GM11168 (cell line): ENCODE measurements at regions not wholly inside any gene's neighbourhood (a gene's known extent, or its start where the extent isn't known, plus 50 kb on each side); places are given as distances from the start of the nearest gene placed in this dataset.

ENCODE experiments used
- in situ Hi-C: fragments of 300-500 bp; cut with MboI; formaldehyde crosslinking; loops from one replicate; pipeline ENCODE4 v1.12.0; 2022; ENCODE audit warnings: low sequenced_read_pairs; ENCODE audit not compliant: unreplicated experiment

DNA sequence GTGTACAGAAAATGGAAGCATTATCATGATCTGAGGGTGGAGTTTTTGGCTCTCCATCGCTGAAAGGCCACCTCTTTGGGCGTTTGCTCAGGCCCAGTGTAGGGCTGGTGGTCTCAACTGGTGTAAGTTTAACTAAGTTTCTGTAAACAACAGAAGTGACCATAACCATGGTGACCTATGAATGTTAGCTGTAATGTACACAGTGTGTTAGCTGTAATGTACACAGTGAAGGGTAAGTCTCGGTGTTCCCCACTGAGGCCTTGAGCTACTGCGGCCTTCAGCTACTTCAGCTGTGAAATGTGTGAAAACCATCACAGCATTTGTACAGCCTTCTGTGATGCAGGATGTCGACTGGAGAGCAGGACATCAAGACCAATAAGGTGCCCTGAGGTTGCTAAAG, 185.2 kb downstream of the MYLK4 start:
- in situ Hi-C loops, result no loop called here

DNA sequence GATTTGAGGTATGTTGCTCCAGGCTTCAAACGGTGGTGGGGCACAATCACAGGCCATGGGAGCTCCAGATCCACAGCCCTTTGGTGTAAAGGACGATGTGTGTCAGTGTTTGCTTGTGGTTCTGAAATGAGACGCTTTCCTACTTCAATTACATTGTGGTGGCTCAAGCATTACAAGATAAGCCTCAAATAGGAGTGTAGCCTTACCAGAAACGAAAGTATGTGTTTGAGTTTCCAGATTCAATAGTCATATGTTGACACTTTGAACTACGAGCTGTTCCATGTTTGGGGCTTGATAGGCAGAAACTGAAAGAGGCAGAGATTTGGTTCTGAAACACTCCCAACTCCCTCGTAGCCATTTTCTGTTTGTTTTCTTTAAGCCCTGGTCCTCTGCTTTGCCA, 187.1 kb downstream of the MYLK4 start:
- in situ Hi-C loops, result no loop called here

DNA sequence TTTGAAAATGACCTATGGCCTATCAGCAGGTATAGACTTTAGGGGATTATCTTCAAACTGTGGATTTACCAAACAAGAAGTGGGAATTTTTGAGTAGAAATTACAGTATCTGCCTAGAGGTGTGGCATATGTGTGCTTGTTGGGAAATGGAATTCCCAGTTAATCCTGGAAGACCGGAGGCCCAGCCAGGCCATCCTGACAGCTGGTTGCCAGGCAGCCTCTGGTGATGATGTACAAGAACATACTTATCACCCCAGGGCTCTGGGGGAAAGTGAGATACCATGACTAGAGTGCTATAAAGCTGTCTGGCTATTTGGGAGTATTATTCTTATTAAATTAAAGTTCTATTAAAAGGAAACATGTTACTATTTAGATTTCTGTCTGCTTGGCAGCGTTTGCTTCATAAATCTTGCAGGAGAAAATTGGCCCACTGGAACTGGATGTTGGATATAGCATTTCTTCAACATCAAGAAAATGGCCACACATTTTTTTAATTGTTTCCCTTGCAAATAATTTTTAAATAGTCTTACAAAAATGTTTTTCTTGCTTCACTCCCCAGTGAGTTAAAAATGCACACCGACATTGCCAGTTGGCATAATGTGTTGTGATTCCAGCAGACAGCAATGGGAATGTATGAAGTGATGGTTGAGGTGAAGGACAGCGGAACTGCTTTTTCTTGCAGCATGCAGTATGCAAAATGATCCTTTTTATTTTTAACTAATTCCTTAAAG, 187.8 kb downstream of the MYLK4 start:
- in situ Hi-C loops, result no loop called here

DNA sequence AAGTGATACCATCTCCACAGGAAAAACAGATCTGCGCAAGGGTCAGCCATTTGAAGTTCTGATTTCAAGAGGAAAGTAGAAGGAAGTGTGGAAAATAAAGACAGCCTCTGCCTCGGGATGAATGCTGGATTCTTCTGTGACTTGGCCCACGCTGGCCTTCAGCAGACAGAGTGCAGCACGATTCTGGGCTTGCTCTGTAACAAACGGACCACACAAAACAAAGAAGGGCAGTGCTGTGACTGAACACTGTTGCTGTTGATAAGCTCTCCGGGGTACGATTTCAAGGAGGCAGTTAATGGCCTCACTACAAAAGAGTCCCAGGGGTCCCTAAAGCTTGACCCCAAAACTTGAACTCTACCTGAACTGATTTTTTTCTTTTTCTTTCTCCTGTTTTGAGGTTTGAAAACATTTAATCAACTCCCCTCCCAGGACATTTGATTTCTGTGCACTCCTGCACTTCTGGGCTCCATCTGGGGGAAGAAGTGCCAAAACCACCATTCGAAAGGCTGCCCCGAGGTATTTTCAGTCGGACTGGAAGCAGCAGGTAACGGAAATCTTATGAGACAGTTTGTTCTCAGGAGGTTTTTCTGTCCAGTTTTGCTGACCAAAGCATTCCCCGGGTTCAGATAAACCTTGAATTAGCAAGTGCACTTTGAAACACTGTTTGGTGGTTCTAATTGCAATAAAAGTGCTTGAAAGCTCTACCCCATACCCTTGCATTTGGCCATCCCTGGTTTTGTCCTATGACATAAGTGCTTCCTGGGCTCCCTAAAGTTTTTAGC, 189.6 kb downstream of the MYLK4 start:
- in situ Hi-C loops, result no loop called here

DNA sequence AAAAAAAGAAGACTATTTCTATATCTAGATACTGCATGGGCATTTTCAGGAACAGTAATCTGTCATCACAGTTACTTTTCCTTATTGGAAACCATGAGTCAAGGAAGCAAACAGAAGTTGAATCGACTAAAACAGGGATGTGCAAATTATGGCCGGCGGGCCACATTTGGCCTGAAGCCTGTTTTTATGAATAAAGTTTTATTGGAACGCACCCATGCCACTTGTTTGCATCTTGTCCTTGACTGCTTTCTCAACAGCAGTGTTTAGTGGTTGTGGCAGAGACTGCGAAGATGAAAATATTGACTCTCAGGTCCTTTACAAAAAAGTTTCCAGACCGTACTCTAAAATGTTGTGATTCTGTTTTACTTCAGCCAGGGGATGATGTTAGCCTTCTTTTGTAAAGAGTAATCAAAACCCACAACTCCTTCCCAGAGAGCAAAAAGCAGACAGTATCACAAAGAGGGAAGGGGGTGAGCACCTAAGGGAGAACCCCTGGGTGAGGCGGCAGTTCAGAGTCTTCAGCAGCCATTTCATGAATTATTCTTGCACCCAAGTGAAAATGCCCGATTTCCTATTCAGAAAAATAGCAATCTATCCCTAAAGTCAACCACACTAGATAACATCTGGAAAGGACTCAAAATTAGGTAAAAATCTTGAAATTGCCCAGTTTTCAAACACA, 190.4 kb downstream of the MYLK4 start:
- in situ Hi-C loops, result no loop called here

DNA sequence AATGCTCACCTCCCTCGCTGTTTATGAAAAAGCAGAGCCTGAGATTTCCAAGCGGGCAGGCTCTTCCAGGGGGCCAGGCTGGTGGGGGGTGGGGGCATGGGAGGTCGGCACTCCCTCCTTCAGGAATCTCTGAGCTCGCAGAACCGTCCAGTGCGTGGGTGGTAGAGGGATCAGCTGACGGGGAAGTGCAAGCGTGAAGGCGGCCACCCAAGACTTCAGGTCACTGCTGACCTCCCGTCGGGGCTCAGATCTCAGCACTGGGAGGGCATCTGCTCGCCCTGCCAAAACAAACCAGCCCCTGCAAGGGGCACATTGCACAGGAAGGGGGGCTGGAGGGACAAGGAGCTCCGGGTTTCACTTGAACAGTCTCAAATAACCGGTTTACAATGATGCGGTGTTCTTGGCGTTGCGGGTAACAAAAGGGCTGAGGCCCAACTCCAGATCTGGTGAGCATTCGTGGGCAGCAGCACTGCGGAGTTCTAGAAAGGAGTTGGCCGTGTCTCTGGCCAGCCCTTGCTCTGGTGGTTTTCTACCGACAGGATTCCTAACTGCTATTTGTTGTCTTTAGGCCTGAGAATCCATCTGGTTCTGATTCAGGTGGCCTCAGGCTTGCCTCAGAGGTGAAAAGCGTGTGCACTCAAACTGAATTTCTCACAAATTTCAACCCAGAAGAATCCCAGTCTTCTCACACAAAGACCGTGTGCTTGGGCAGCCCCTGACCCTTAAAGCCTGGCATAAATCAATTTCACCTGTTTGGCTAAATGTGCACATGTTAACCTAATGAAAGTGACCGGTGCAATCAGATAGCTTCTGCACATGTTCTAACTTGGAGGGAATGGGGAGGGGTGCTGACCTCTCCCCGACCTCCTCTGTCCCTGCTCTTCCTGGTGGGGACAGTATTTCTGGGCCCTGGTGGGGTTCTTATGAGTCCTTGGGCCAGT, 191.6 kb downstream of the MYLK4 start:
- in situ Hi-C loops, result no loop called here

DNA sequence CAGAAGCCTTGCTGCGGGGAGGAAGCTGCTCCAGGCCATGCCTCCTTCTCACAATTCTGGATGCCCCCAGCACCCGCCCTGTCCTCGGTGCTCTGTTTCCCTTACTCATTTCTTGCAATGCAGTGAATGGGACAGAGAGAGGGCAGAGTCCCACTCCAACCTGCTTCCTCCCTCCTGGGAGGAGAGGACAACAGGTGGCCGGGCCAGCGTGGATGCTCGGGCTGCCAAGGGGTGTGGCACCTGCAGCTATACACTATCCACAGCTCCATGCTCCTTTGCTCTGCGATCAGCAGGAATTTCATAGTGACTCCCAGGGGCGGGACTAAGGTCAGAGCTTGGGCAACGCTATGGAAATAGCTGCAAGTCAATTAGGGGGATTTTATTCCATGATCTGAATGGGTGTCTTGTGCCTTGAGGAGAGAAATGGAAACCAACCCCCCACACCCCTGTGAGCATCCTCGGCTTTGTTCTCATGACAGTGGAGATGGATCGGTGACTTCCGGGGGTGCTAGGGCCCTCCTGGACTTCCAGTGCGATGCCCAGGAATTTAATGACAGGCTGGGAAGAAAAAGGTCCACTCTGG, 192.5 kb downstream of the MYLK4 start:
- in situ Hi-C loops, result no loop called here

DNA sequence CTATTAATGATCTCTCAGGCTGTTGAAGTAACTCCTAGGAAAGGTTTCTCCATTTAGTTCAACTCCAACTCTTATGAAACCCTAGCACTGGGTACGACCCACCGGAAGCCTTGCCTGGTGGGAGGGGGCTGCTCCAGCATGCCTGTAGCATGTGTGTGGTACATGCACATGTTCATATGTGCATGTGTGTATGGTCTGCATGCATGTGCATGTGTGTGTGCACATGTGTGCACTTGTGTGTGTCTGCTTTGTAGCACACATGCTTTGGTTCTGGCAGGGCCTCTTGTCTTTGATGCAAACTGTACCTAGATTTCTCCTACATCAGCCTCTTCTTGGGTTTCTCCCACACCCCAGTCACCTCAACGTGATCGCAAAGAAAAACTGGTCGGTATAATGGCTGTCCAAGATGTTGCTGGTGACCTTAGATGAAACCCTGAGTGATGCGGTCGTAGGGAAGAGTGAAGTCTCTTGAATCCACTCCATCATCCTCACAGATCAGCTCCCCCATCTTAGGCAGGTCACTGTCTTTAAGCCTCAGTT, 193.5 kb downstream of the MYLK4 start:
- in situ Hi-C loops, result no loop called here

DNA sequence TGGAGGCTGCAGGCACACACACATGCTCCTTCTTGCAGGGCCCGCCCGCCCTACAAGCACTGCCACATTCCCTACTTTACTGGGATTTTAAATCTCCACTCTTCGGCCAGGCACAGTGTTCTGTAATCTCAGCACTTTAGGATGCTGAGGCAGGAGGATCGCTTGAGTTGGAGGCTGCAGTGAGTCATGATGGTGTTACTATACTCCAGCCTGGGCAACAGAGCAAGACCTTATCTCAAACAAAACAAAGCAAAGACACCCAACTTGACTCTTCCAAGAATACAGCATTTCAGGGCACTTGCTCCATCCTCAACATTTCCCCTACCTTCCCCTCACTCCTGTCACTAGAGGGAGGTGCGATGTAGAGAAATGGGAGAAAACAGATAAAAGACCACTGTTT, 194.0 kb downstream of the MYLK4 start:
- in situ Hi-C loops, result no loop called here

DNA sequence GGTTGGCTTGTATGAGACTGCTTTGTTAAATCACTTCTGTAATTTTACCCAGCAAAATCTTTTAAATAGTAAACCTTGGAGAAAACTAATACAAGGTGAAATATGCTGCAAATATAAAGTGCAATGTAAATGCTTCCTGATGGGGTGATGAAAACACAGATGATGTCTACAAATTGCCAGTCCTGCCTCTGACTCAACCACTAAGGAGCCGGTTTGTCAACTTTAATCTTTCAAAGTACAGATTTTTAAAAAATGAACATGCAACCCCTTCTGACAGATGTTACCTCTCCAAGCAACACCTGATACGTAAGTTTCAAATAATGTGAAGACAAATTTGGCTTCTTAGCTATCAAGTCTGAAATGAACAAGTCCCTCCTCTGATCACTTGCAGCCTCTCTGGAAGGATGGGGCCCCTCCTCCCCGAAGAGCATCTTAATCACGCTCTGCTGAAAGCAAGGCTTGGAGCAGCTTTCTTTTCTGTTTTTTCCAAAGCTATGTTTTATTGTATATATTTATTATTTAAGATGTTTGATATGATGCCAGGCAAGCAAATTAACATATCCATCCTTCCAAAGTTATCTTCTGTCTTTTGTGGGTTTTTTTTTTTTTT, 196.0 kb downstream of the MYLK4 start:
- in situ Hi-C loops, result no loop called here

DNA sequence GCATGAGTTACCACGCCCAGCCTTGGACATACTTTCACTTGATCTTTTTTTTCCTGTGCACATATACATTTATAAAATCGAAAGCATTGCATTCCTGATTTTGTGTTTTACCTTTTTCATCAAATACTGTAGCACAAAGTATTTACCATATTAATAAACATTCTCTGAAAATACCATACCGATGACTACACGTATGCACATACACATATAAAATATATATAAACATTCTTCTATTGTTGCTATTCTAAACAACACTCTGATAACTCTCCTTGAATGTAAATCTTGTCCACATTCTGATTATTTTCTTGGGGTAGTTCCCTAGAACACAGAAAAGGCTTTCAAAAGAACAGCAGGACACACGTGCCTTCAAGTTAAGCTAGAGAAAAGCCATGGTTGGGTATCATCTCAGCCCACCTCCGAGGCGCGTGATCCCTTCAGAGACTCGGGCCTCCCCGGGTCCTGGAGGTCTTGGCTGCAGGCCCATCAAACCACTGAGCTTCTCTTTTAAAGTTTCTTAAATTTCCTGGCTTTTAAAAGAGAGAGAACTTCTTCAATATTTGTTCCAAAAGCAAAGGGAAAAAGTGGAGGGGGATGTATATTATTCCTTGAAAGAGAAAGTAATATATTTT, 198.1 kb downstream of the MYLK4 start:
- in situ Hi-C loops, result no loop called here

DNA sequence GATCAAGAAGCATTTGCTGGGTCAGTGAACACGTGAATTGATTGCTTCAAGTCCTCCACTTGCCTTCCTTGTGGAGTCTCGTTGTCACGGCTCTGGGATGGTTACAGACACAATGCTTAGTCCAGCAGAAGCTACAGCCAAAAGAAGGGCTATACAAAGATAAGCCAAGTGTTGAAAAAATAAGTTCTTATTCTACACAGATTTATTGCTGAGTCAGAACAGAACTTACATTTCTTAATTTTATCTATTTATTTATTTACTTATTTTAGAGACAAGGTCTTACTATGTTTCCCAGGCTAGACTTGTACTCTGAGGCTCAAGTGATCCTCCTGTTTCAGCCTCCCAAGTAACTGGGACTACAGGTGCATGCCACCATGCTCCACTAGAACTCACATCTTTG, 199.0 kb downstream of the MYLK4 start:
- in situ Hi-C loops, result no loop called here

DNA sequence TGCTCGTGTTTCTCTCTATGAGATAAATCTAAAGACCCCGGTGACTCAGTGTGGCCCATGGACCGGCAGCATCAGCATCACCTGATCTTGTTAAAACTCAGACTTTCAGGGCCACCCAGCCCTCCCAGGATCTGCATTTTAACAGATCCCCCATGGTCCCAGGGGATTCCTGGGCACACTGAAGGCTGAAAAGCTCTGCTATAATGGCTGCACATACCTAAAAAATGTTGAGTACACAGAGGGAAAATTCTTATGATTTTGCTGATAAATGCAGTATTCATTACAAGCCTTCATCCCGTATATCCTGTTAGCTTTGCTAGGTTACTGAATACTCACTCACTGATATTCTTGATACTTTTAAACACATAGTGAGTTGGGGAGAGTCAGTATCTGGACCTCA, 200.5 kb downstream of the MYLK4 start:
- in situ Hi-C loops, result no loop called here

DNA sequence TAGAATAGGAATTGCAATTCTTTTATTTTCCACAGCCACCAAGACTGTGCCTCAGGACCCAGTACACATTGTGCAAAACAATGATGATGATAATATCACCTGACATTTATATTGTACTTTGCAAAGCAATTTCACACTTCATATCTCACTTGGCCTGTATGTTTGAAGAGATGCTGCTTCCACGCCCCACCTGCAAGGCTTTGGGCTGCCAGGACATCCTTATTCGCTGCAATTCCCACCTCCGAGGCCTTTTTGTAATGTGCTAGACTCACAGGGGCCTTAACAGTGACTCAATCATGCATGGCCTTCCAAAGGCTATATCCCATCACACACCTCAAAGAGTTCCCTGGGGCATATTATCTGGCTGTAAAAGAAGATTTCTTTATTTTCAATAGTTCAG, 200.9 kb downstream of the MYLK4 start:
- in situ Hi-C loops, result no loop called here

DNA sequence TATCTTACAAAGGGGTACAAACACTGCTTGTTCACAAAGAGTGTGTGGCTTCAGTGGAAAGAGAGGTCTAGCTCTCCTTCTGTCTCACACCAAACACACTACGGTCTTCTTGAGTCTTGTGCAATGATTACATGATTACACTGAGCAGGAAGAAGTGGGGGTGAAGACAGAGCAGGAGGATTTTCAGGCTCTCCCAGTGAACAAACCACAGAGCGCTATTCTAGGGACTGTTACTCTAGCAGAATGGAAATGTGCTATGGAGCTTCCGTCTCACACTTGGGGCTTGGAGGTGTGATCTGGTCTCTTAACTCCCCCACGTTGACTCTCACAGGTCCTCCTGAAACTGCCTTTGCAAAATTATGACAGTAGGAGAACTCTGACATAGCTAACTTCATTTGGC, 203.4 kb downstream of the MYLK4 start:
- in situ Hi-C loops, result no loop called here

DNA sequence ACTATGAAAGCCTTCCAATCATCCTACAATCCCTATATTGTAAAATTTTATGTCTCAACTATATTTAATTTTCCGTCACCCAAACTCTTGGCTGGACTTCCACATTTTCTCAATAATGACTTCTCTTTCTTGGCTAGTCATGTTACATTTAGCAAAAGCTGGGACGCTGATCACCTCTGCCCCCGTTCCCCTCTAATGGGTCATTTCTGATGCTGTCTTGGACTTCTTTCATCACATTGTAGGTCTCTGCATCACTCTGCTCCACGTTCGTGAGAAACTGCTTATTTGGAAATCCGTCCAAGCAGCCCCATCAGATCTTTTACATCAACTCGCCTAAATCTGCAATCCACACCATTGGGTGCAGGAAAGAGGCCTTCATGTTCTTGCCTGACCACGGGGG, 203.8 kb downstream of the MYLK4 start:
- in situ Hi-C loops, result no loop called here

DNA sequence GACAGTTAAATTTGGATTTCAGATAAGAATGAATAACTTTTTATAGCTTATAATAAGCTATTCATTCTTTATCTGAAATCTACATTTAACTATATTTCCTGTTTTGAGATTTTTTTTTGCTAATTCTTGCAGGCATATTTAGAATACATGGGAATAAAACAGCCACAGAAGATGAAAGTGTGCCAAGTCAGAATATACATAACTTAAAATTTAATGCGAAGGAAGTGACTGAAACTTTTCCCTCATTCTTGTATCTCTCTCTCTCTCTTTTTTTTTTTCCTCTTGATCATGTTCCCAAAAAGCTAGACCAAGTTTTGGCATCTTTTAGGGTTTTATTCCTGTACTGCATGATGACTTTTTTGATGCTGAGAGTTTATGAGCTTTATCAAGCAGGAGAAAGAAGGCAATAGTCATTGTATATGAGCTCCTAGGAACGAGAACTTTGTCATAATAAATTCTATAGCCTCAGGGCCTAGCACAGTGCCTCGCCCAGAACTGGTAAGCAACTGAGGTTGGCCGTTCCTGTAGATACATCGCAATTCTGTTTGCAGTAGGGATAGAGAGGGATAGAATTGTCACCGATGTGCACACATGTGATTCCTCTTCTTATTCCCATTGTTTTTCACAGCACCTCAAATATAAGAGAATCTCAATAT, 205.2 kb downstream of the MYLK4 start:
- in situ Hi-C loops, result no loop called here

DNA sequence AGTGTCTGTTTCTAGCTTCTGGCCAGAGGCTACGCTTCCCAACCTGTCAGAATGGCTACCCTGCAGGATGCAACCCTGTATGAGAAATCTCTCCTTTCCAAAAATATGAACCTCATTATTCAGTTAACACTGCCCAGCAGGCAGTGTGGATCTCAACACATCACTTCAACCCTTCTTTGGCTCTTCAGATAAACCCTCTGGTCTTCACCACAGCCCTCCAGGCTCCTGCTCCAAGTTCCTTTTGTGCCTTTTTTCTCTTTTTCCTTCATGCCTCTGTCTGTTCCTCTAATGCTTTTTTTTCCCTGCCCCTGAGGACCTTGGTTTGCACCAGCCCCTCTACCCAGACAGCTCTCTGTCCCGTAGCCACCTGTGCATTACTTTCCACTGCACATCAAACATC, 207.4 kb downstream of the MYLK4 start:
- in situ Hi-C loops, result no loop called here
